ENCODE measurements at regions not wholly inside any gene's neighbourhood (a gene's known extent, or its start where the extent isn't known, plus 50 kb on each side); places are given as distances from the start of the nearest gene placed in this dataset.

GRCh38 chr9:13607481-13608441, 328.3 kb upstream of the MPDZ start:
- Mint-ChIP-seq H3K4me3 (peak overlapping the region; percentile 62), H3K27me3 (no peaks in the 10 kb centered on the region)

GRCh38 chr9:13606586-13606985, 327.1 kb upstream of the MPDZ start:
- H3K4me3 Mint-ChIP-seq, result no peak overlapping the region
- no peak for DNase-seq (ENCODE audit: extremely low spot score, unreplicated experiment)
- H3K27ac Mint-ChIP-seq, result no peak overlapping the region
- no peaks in the 10 kb centered on the region for H3K27me3 Mint-ChIP-seq
- TF ChIP-seq CTCF (conservative IDR thresholded peaks at IDR 0.05), result no peak
- peaks cover 6% of the 10 kb centered on the region for H3K9me3 Mint-ChIP-seq
- H3K4me1 Mint-ChIP-seq (ENCODE audit: unreplicated experiment), result peaks cover 36% of the 10 kb centered on the region
- no peaks in the 10 kb centered on the region for H3K36me3 Mint-ChIP-seq

More at GRCh38 chr9:13607481-13608441, 328.3 kb upstream of the MPDZ start:
- H3K9me3 Mint-ChIP-seq, result peaks cover 3% of the 10 kb centered on the region
- peaks cover 36% of the 10 kb centered on the region for H3K4me1 Mint-ChIP-seq (ENCODE audit: unreplicated experiment)
- no peak for DNase-seq (ENCODE audit: extremely low spot score, unreplicated experiment)
- no peak for TF ChIP-seq CTCF (conservative IDR thresholded peaks at IDR 0.05)
- no peaks in the 10 kb centered on the region for H3K36me3 Mint-ChIP-seq
- no peak overlapping the region for H3K27ac Mint-ChIP-seq

GRCh38 chr9:13603921-13604320, 324.4 kb upstream of the MPDZ start:
- TF ChIP-seq CTCF (conservative IDR thresholded peaks at IDR 0.05), result no peak
- H3K27me3 Mint-ChIP-seq, result no peaks in the 10 kb centered on the region
- H3K27ac Mint-ChIP-seq, result no peak overlapping the region
- peaks cover 10% of the 10 kb centered on the region for H3K9me3 Mint-ChIP-seq
- no peaks in the 10 kb centered on the region for H3K36me3 Mint-ChIP-seq
- no peak for DNase-seq (ENCODE audit: extremely low spot score, unreplicated experiment)
- H3K4me3 Mint-ChIP-seq, result no peak overlapping the region
- H3K4me1 Mint-ChIP-seq (ENCODE audit: unreplicated experiment), result peaks cover 35% of the 10 kb centered on the region

- Mint-ChIP-seq H3K4me1 (ENCODE audit: unreplicated experiment) (peaks cover 6% of the 10 kb centered on the region), H3K9me3 (peaks cover 10% of the 10 kb centered on the region), H3K36me3 (no peaks in the 10 kb centered on the region), H3K27ac (no peak overlapping the region), H3K4me3 (no peak overlapping the region), H3K27me3 (no peaks in the 10 kb centered on the region)
- DNase-seq (ENCODE audit: extremely low spot score, unreplicated experiment), result no peak
- no peak for TF ChIP-seq CTCF (conservative IDR thresholded peaks at IDR 0.05)
Measured at GRCh38 chr9:13598738-13599137, 319.2 kb upstream of the MPDZ start.

GRCh38 chr9:13597427-13597826, 317.9 kb upstream of the MPDZ start:
- Mint-ChIP-seq H3K36me3 (no peaks in the 10 kb centered on the region), H3K27ac (no peak overlapping the region), H3K9me3 (peaks cover 4% of the 10 kb centered on the region), H3K4me1 (ENCODE audit: unreplicated experiment) (peaks cover 6% of the 10 kb centered on the region), H3K27me3 (no peaks in the 10 kb centered on the region), H3K4me3 (no peak overlapping the region)
- no peak for TF ChIP-seq CTCF (conservative IDR thresholded peaks at IDR 0.05)
- no peak for DNase-seq (ENCODE audit: extremely low spot score, unreplicated experiment)
